ENCODE measurements at regions not wholly inside any gene's neighbourhood (a gene's known extent, or its start where the extent isn't known, plus 50 kb on each side); places are given as distances from the start of the nearest gene placed in this dataset.
"Not testable (repeated sequence)": the region's sequence is repeated elsewhere in the genome, so short reads cannot be mapped to it uniquely, and the experiment has no call there.

DNA sequence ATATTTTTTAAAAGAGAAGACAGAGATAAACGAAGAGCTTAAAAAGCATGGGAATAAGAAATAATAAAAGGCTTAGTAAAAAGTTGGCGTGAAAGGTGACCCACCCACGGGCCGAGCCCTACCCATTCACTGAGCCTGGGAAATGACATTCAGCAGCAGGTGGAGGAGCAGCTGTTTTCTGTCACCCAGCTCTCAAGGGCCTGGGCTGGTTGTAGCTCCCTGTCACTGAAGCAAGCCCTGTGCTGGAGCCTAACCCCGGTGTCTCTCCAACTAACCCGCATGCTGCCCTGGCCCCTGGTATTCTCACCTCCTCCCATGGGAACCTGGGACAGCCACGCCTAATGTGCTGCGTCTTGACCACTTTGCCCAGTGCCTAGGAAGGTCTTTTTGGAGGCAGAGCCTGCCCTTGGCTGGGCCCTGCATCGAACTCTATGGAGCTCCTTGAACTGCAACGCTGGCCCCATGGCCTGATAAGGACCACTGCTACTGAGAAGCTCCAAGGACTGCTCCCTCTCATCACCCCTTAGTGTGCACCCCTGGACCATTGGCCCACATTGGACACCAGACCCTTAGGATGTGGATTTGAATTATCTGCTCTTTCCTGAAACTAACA is 68.8 kb upstream of the IYD start:
- no peak for DNase-seq

DNA sequence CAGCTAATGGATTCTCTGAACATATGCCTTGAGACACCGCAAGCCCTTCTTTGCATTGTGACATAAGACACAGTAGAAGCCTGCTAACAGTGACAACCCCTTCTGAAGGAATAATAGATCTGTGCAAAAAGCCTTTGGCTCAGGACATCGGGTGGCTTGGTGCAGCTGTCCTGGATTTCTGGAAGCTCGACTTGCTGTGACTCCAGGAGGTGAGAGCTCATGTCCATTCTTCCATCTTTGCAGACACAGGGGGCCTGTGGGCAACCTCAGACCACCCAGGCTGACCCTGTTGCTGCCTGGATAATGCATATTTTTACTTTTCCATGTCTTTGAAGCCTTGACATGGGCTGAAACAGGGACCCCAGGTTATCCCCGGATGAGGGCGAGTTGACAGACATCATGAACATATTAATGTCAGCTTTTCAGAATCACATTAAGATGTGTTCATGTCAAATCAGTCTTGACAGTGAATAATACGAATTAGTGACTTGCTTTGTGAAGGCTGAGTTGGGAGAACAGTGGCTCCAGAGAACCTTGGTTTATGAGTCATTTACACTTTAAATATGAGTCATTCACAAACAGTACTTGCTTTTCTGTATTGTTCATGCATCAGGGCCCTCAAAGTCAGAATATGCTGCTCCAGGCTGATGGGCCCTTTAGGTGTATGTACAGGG is 66.8 kb upstream of the IYD start:
- no peak for DNase-seq

DNA sequence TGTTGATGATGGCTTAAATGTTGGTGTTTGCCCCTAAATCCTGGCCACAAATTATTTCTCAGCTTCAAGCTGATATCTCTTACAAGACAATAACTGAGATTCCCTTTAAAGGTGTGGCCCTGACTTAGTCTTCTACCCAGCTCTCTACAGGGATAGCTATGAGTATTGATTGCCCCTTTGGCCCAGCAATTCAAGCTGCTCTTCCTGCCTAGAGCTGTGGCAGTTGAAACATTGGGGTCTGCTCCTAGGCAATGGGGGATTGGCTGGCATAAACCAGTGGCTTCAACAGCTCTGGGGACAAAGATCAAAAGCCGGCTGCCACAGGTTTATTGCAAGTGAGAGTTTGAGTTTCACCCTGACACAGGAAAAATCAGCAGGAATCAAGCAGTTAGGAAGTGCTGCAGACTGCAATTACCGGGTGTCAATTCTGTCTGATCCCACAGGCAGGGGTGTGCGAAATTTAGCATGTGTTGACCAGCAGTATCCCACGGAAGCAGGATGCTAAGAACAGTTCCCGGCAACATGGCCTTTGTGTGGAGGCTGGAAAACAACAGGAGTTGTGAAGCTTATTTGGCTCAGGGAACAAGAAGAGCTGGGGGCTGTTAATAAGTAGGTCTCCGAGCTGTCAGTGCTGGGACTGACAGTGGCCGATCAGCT is 66.2 kb upstream of the IYD start:
- no peak for DNase-seq

DNA sequence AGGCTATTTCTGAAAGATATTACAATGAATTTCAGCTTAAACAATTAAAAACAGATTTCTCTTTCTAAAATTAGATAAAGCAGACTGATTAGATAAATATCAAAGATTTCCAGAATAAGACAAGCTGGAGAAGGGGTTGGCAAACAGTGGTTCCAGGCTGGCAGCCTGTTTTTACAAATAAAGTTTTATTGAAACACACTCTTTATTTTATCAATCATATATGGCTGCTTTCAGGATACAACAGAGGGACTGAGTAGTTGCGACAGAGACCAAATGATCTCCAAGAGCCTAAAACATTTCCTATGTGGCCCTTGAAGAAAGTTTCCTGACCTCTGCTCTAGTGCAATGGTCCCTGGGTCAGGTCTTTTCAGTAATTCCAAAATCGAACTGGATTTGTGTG is 65.6 kb upstream of the IYD start:
- no peak for DNase-seq

DNA sequence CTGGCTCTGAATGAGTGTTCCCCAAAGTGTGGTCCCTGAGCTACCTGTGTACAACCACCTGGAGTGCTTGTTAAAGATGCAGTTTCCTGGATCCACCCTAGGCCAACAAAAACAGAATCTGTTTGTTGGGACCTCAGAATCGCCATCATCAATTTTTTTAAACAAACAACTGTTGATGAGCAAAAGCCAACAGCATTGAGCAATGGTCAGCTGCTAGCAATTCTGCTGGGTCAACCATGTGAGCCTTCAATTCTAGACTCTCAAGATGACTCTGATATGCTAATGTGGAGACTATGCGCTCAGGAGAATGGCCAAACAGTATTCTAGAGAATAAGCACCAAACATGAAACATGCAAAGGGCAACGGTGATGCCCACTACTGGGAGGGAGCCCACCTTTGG is 64.4 kb upstream of the IYD start:
- DNase-seq, result no peak

DNA sequence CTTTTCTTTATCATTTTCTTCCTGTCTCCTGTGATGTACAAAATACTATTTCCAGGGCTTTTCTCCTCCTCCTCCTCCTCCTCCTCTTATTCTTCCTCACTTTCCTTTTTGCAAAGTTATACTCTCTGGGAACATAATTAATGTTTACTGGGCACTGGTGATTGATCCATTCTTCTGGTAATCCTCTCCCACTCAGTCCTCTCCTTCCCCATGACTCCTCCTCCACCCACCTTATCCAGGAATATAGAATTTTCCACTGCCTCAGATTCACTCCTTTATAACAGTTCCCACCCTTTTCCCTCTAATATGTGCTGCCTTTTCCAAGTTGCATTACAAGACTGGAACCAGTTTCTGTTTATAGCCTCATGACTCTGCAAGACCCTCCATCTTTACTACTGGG is 62.5 kb upstream of the IYD start:
- no peak for DNase-seq

DNA sequence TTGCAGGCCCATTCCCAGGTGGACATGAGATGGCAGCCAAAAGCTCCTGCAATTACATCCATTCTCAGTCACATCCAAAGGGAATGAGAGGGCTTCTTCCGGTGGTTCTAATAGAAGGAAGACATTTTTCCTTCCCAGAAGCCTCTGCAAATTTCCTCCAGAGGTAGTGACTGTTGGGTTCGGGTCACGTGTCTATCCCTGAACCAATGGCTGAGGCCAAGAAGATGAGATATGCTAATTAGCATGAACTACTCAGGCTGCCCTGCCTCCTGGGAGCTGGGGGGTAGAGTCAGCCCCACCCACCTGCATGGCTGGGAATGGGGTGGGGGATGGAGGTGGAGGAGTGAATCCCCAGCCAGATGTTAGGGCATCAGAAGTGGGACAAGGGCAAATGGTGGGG is 61.3 kb upstream of the IYD start:
- no peak for DNase-seq

DNA sequence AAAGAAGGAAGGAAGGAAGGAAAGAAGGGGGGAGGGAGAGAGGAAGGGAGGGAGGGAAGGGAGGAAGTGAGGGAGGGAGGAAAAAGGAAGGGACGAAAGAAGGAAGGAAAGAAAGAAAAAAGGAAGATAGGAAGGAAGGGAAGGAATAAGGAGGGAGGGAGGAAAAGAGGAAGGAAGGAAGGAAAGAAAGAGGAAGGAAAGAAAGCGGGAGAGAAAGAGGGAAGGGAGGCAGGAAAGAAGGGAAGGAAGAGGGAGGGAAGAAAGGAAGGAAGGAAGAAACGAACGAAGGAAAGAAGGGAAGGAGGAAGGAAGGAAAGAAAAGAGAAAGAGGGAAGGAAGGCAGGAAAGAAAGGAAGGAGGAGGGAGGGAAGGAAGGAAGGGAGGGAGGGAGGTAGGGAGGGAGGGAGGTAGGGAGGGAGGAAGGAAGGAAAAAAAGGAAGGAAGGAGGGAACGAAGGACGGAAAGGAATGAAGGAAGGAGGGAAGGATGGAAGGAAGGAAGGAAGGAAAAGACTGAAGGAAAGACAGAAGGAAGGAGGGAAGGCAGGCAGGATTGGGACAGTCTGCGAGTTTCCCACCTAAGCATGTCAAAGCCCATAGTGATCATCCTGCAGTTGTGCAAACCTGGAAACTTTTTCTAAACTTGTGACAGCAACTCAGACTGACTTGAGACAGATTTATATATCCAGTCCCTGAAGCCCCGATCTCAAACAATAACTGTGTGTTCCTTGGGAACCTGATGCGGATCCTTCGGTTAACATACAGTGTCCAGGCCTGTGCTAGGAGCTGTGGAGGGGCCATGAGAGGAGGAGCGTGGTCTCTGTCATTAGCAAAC is 59.8 kb upstream of the IYD start:
- no peak for DNase-seq

DNA sequence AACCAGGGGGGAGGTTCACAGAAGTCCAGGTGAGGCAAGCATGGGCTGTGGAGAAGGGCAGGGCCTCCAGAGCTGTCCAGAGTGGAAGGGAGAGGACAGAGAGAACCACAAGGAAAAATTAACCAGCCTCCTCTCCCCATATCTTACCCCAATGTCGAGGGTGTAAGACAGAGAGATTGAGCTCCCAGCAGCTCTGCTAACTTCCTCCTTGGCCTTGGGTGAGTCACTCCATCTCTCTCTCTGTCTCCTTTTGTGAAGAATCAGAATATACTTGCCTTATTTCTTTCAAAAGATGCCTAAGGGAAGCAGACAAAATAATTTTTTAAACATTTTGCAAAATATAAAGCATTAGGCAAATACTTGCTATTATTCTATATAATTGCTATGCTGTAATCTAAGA is 58.3 kb upstream of the IYD start:
- DNase-seq, result no peak

DNA sequence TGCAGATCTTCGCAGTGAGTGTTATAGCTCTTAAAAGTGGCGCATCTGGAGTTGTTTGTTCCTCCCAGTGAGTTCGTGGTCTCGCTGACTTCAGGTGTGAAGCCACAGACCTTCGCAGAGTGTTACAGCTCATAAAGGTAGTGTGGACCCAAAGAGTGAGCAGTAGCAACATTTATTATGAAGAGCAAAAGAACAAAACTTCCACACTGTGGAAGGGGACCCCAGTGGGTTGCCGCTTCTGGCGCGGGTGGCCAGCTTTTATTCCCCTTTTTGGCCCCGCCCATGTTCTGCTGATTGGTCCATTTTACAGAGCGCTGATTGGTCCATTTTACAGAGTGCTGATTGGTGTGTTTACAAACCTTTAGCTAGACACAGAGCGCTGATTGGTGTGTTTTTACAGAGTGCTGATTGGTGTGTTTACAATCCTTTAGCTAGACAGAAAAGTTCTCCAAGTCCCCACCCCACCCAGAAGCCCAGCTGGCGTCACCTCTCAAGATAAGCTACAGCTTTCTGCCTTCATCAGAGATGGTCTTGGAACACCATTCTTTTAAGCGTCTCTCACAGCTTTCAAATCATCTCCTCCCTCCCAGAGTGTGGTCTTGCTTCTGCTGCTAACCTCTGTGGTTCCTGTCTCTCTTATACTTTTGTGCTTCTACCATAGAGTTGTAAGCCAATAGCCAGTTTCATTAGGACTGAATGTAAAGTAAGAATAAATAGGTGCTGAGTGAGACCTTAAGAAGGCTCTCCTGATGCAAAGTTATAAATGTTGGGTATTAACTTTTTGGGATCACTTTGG is 57.5 kb upstream of the IYD start:
- DNase-seq, result not testable (repeated sequence)

DNA sequence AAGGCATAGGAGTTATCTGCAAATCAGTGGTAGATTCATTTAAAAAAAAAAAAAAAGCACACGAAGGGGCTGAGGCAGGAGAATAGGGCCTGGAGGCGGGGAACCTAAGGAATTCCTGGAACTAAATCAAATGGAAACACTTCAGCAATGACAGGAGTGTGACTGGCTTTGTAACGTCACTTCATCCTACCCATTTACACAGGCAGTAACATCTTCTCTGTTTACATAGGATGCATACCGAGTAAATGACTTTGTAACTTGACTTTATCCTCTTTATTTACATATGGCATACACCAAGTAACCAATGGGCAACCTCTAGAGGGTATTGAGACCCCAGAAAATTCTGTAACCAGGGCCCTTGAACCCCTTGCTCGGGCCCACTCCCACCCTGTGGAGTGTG is 56.4 kb upstream of the IYD start:
- no peak for DNase-seq

DNA sequence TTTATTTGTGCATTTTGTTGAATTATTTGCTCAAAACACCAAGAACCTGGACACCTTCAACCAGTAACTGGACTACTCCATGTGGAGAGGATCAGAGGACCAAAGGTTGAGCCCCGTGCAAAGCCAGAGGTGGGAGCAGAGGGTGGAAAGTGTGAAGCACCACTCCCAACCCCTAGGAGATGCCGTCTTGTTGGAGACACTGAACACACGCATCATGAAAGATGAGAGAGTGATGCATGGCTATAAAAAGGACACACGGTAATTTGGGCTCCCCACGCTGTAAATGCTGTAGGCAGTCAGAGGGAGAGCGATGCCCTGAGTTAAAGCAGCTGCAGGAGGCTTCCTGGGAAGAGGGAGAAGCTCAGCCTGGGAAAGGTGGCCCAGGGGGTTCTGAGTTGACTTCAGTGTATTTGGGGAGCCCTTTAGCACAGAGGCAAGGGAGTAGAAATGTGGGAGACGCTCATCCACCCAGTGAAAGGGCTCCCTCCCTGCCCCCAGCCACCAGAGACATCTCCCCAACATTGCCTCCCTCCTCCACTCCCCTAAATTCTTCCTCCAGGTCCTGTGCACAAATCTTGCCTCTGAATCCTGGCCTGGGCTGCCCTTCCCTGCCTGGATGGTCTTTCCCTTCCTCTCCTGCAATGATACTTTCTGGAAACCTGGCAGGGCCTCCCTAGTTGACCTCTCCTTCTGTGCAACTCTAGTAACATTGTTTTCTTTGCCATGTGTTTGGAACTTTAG is 55.8 kb upstream of the IYD start:
- no peak for DNase-seq

DNA sequence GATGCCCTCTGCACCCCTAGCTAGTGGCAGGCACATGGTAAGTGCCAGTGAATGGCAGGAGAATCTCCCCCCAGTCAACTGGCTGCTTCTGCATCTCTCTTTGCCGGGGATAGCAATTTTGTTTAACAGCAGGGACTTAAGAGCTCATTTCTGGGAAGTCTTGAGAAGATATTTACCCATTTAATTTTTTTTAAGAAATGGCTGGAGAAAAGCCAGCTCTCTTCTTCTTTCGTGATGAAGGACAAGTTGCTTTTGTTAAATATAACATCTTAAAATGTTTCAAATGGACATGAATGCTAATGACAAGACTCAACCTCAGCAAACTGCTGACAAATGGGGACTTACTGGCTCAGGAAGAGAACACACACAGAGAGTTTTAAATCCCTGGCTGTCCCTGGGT is 55.0 kb upstream of the IYD start:
- peak in 1 of 2 donors; percentile 45 for DNase-seq

DNA sequence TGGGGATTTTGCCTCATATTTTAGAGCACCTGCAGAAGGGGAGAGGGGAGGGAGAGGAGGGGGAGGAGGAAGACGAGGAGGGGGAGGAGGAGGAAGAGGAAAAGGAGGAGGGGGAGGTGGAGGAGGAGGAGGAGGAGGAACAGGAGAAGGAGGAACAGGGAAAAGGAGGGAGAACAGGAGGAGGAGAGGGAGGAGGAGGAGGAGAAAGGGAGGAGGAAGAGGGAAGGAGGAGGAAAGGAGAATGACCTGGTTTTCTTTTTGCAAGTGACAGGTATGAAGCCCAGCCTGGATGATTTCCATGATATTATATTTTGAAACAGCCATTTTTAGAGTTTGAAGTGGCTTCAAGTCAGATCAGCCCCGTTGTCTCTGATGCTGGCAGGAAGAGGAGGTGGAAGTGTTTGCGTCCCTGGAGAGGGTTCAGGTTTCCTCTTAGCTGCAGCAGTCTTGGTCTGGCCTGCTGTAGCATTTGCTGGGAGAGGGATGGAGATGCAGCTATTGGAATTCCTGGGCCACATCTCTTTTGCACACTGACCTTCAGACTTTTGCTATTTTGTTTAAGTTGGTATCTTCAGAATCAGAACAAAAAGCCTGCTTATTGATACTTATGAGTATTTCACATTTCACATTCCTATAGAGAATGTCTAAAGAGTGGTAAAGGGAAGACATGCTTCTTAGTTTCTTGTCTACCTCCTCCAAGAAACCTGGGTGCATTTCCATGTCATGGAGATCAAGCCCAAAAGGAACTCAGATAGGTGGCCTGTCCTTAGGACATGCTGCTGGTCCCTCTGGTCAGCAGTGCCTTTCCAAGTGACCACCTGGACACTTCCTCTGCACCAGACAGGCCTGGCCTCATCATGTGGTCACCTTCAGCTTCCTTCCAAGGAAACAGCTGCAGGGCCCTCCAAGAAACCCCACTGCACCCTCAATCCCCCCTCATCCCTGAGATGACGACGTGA is 54.3 kb upstream of the IYD start:
- DNase-seq, result no peak

DNA sequence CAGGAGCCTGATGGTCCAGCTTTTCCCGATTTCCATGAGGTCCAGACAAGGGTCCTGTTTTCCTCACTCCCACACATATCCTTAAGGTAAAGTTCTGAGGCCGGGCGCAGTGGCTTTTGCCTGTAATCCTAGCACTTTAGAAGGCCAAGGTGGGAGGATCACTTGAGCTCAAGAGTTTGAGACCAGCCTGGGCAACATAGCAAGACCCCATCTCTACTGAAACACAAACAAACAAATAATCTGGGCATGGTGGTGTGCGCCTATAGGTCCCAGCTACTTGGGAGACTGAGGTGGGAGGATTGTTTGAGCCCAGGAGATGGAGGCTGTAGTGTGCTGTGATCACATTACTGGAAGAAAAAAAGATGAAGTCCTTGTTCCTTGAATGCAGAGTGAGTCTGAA is 53.2 kb upstream of the IYD start:
- no peak for DNase-seq

DNA sequence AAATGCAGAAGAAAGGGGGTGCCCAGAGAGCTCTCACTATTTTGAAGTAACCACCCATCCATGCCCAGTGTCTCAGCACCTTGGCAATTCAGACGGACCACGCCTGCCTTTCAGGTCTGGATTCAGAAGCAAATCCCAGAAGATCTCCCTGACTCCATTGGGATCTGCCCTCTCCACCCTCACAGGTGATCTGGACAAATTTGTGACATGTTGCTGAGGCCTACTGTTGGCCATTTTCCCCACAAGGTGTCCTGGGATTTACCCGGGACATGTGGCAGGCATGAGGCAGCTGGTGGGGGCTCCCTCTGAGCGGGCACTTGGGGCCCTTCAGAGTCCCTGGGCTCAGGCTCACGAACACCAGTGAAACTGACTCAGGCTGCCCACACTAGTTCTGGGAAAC is 51.9 kb upstream of the IYD start:
- no peak for DNase-seq
